H1 (cell line): ENCODE measurements at regions not wholly inside any gene's neighbourhood (a gene's known extent, or its start where the extent isn't known, plus 50 kb on each side); places are given as distances from the start of the nearest gene placed in this dataset.

ENCODE experiments used
- CTCF ChIA-PET: fragments of 300-600 bp; sonication (Branson Sonifier 250); formaldehyde crosslinking; loops from one replicate; lab custom pipeline; 2021; ENCODE audit not compliant: partially characterized antibody; lab: Charles Lee
- POLR2A ChIA-PET: fragments of 300-600 bp; sonication (Branson Sonifier 250); formaldehyde crosslinking; loops from one replicate; lab custom pipeline; 2021; ENCODE audit warnings: inconsistent platforms; ENCODE audit not compliant: partially characterized antibody; lab: Charles Lee
- DNase-seq, 2 experiments: peaks; one replicate each; pipeline versions ENCODE4 v3.0.0 to v3.0.0-alpha.2; 2010 to 2022; ENCODE audit warnings: low spot score in 2 of 2, low read depth in 1 of 2, mixed read lengths in 1 of 2
- FAIRE-seq: peaks from 2 replicates; lab custom pipeline; 2011; peaks lifted over from hg19 to GRCh38; lab: Jason Lieb, UNC
- H2AFZ ChIP-seq: 2 replicates; pipeline ENCODE4 v1.8.1; 2012; ENCODE audit warnings: low read length, inconsistent platforms
- H2AK5ac ChIP-seq: 2 replicates; pipeline ENCODE4 v1.6.1; 2013; ENCODE audit warnings: low read depth, low read length
- H2BK120ac ChIP-seq: replicated peaks from 2 replicates; pipeline ENCODE3; 2013; ENCODE audit warnings: low read depth, low read length, inconsistent platforms
- H2BK12ac ChIP-seq: 2 replicates; pipeline ENCODE4 v1.6.1; 2013; ENCODE audit warnings: low read depth, low read length
- H2BK15ac ChIP-seq: 2 replicates; pipeline ENCODE4 v1.6.1; 2013; ENCODE audit warnings: low read length
- H2BK20ac ChIP-seq: 2 replicates; pipeline ENCODE4 v1.6.1; 2013; ENCODE audit warnings: low read length
- H2BK5ac ChIP-seq: 2 replicates; pipeline ENCODE4 v1.6.1; 2013; ENCODE audit warnings: low read depth, low read length
- H3K14ac ChIP-seq: 2 replicates; pipeline ENCODE4 v1.6.1; 2013; ENCODE audit warnings: inconsistent platforms; ENCODE audit not compliant: insufficient read length
- H3K18ac ChIP-seq: 2 replicates; pipeline ENCODE4 v1.6.1; 2013; ENCODE audit warnings: low read length; ENCODE audit errors: extremely low read depth
- H3K23ac ChIP-seq: 2 replicates; pipeline ENCODE4 v1.6.1; 2013; ENCODE audit warnings: inconsistent platforms; ENCODE audit not compliant: insufficient read length
- H3K23me2 ChIP-seq: 2 replicates; pipeline ENCODE4 v1.6.1; 2013; ENCODE audit warnings: low read depth, low read length
- H3K27ac ChIP-seq: 2 replicates; pipeline ENCODE4 v1.6.1; 2011; ENCODE audit warnings: low read depth, low read length, inconsistent platforms
- H3K27me3 ChIP-seq, 4 experiments: replicated peaks in 1 of 4; 1 replicate in 1 of 4; 2 replicates in 3 of 4; pipeline versions ENCODE4 v1.6.1 to v1.8.1; 2011 to 2013; ENCODE audit warnings: low read length in 3 of 4, mild to moderate bottlenecking in 3 of 4, inconsistent platforms in 2 of 4, mixed read lengths in 2 of 4, moderate library complexity in 1 of 4; ENCODE audit not compliant: control insufficient read depth in 3 of 4, insufficient read depth in 3 of 4; ENCODE audit errors: extremely low read depth in 1 of 4
- H3K36me3 ChIP-seq, 4 experiments: 2 replicates each; pipeline versions ENCODE4 v1.6.1 to v1.8.1; 2011 to 2013; ENCODE audit warnings: mild to moderate bottlenecking in 4 of 4, low read length in 3 of 4, moderate library complexity in 2 of 4, control low read depth in 1 of 4, inconsistent platforms in 1 of 4; ENCODE audit not compliant: insufficient read depth in 4 of 4, control insufficient read depth in 2 of 4
- H3K4ac ChIP-seq: replicated peaks from 2 replicates; pipeline ENCODE3; 2013; ENCODE audit warnings: low read length, low read depth, mixed read lengths, inconsistent platforms; ENCODE audit not compliant: insufficient read length
- H3K4me1 ChIP-seq, 4 experiments: replicated peaks in 1 of 4; 1 replicate in 1 of 4; 2 replicates in 3 of 4; pipeline versions ENCODE4 v1.6.1 to v1.8.1; 2011 to 2013; ENCODE audit warnings: low read length in 3 of 4, inconsistent platforms in 2 of 4, mixed read lengths in 1 of 4; ENCODE audit not compliant: insufficient read depth in 4 of 4, control insufficient read depth in 3 of 4
- H3K4me2 ChIP-seq, 2 experiments: 2 replicates each; pipeline versions ENCODE4 v1.6.1 to v1.8.1; 2011 to 2013; ENCODE audit warnings: low read depth in 2 of 2, low read length in 2 of 2, control low read depth in 1 of 2, inconsistent platforms in 1 of 2, mild to moderate bottlenecking in 1 of 2; ENCODE audit not compliant: insufficient read depth in 1 of 2
- H3K4me3 ChIP-seq, 4 experiments: fragments of 200-600, 300-600 bp in 1 of 4; sonication (generic), shearing (Covaris generic), sonication (Bioruptor Twin) in 1 of 4; 2 replicates each; pipeline versions ENCODE4 v1.5.1 to v1.8.1; 2011 to 2016; ENCODE audit warnings: low read length in 4 of 4, low read depth in 3 of 4, control low read depth in 2 of 4, inconsistent platforms in 2 of 4, mild to moderate bottlenecking in 2 of 4, mixed read lengths in 1 of 4, moderate library complexity in 1 of 4; ENCODE audit not compliant: insufficient read depth in 2 of 4; ENCODE audit errors: extremely low read depth in 1 of 4
- H3K56ac ChIP-seq: replicated peaks from 2 replicates; pipeline ENCODE3; 2013; ENCODE audit warnings: low read depth, mild to moderate bottlenecking, mixed read lengths, low read length, inconsistent platforms; ENCODE audit not compliant: insufficient read length
- H3K79me1 ChIP-seq: 2 replicates; pipeline ENCODE4 v1.6.1; 2013; ENCODE audit warnings: low read depth, low read length, control low read depth
- H3K79me2 ChIP-seq, 2 experiments: 2 replicates each; pipeline versions ENCODE4 v1.6.1 to v1.8.1; 2012 to 2013; ENCODE audit warnings: low read length in 2 of 2, mild to moderate bottlenecking in 2 of 2, inconsistent platforms in 1 of 2; ENCODE audit not compliant: insufficient read depth in 2 of 2, control insufficient read depth in 1 of 2
- H3K9ac ChIP-seq, 4 experiments: replicated peaks in 1 of 4; 1 replicate in 1 of 4; 2 replicates in 3 of 4; pipeline versions ENCODE4 v1.6.1 to v1.8.1; 2011 to 2013; ENCODE audit warnings: low read depth in 3 of 4, low read length in 3 of 4, control low read depth in 2 of 4, mild to moderate bottlenecking in 2 of 4, moderate library complexity in 2 of 4, inconsistent platforms in 1 of 4; ENCODE audit errors: extremely low read depth in 1 of 4
- H3K9me3 ChIP-seq, 2 experiments: 2 replicates each; pipeline versions ENCODE4 v1.6.1 to v1.8.1; 2012 to 2013; ENCODE audit warnings: mild to moderate bottlenecking in 2 of 2, moderate library complexity in 2 of 2, control low read depth in 1 of 2, inconsistent platforms in 1 of 2, low read depth in 1 of 2, low read length in 1 of 2, mixed read lengths in 1 of 2; ENCODE audit not compliant: insufficient read depth in 2 of 2
- H4K20me1 ChIP-seq, 2 experiments: replicated peaks in 1 of 2; 2 replicates each; pipeline versions ENCODE3 to v1.8.1; 2011 to 2013; ENCODE audit warnings: inconsistent platforms in 2 of 2, low read length in 2 of 2, mild to moderate bottlenecking in 1 of 2; ENCODE audit not compliant: insufficient read depth in 2 of 2, control insufficient read depth in 1 of 2
- H4K5ac ChIP-seq: 2 replicates; pipeline ENCODE4 v1.6.1; 2013; ENCODE audit warnings: low read length, low read depth, mixed read lengths, inconsistent platforms; ENCODE audit not compliant: insufficient read length
- H4K8ac ChIP-seq: 2 replicates; pipeline ENCODE4 v1.8.0; 2013; ENCODE audit warnings: mild to moderate bottlenecking, moderate library complexity, low read length, inconsistent platforms; ENCODE audit not compliant: insufficient read depth; ENCODE audit errors: extremely low read depth
- H4K91ac ChIP-seq: replicated peaks from 2 replicates; pipeline ENCODE3; 2013; ENCODE audit warnings: low read length, mixed read lengths, inconsistent platforms; ENCODE audit not compliant: insufficient read length
- CHD1 ChIP-seq: IDR thresholded peaks from 2 replicates; pipeline ENCODE4 v1.6.1; 2012; ENCODE audit warnings: low read depth, low read length, improper control_type of control experiment
- EGR1 ChIP-seq: IDR thresholded peaks from 2 replicates; pipeline ENCODE4 v1.6.1; 2011; ENCODE audit warnings: low read depth, low read length, borderline replicate concordance
- FOSL1 ChIP-seq: IDR thresholded peaks from 2 replicates; pipeline ENCODE4 v1.6.1; 2011; ENCODE audit warnings: mild to moderate bottlenecking, low read depth, low read length, moderate library complexity; ENCODE audit not compliant: insufficient read depth
- HDAC2 ChIP-seq, 2 experiments: fragments of 300-600 bp in 1 of 2; sonication (generic) in 1 of 2; IDR thresholded peaks; 2 replicates each; pipeline ENCODE4 v1.6.1; 2011 to 2012; ENCODE audit warnings: low read depth in 2 of 2, low read length in 2 of 2, mild to moderate bottlenecking in 2 of 2, moderate library complexity in 2 of 2, borderline replicate concordance in 1 of 2, inconsistent platforms in 1 of 2
- KDM1A ChIP-seq: fragments of 200-600, 300-600 bp; sonication (generic); IDR thresholded peaks from 2 replicates; pipeline ENCODE4 v1.7.1; 2016; ENCODE audit warnings: mild to moderate bottlenecking, low read length, borderline replicate concordance
- KDM5A ChIP-seq: fragments of 200-600 bp; IDR thresholded peaks from 2 replicates; pipeline ENCODE4 v1.7.1; 2012; ENCODE audit warnings: mild to moderate bottlenecking, low read length, inconsistent platforms, mixed read lengths
- NRF1 ChIP-seq: IDR thresholded peaks from 2 replicates; pipeline ENCODE4 v1.6.1; 2011; ENCODE audit warnings: mild to moderate bottlenecking, low read depth, low read length, improper control_type of control experiment
- SAP30 ChIP-seq: fragments of 300-600 bp; sonication (generic); IDR thresholded peaks from 2 replicates; pipeline ENCODE4 v1.7.1; 2012; ENCODE audit warnings: low read length, moderate library complexity, mild to moderate bottlenecking, inconsistent platforms; ENCODE audit not compliant: insufficient read depth, insufficient replicate concordance
- SIN3A ChIP-seq, 2 experiments: IDR thresholded peaks in 1 of 2; conservative IDR thresholded peaks in 1 of 2; 2 replicates each; pipeline ENCODE4 v1.6.1; 2011 to 2012; ENCODE audit warnings: low read length in 2 of 2, improper control_type of control experiment in 1 of 2, low read depth in 1 of 2, mild to moderate bottlenecking in 1 of 2
- SIRT6 ChIP-seq: IDR thresholded peaks from one replicate; pipeline ENCODE4 v1.7.1; 2012; ENCODE audit warnings: low read length, inconsistent platforms
- SP2 ChIP-seq: IDR thresholded peaks from 2 replicates; pipeline ENCODE4 v1.6.1; 2012; ENCODE audit warnings: mild to moderate bottlenecking, low read length, inconsistent platforms
- TBP ChIP-seq: IDR thresholded peaks from 2 replicates; pipeline ENCODE4 v1.6.1; 2011; ENCODE audit warnings: low read depth, low read length, improper control_type of control experiment
- TCF12 ChIP-seq: IDR thresholded peaks from 2 replicates; pipeline ENCODE4 v1.6.1; 2011; ENCODE audit warnings: low read depth, mild to moderate bottlenecking, low read length
- USF2 ChIP-seq: IDR thresholded peaks from 2 replicates; pipeline ENCODE4 v1.6.1; 2011; ENCODE audit warnings: low read length, improper control_type of control experiment
- WGBS, 2 experiments: shearing (Covaris generic) in 1 of 2; methylation state at CpG; one replicate each; pipeline versions ENCODE4 v1.1.6 to v1.1.7; 2013 to 2015; ENCODE audit warnings: low lambda C conversion rate in 2 of 2, mixed read lengths in 2 of 2, inconsistent platforms in 1 of 2, low coverage in 1 of 2, missing lambda C conversion rate in 1 of 2; ENCODE audit not compliant: insufficient replicate concordance in 2 of 2, insufficient coverage in 1 of 2, insufficient read length in 1 of 2; ENCODE audit errors: extremely low coverage in 1 of 2, missing lambda C conversion rate in 1 of 2; 5-methylcytosine and 5-hydroxymethylcytosine counted together

DNA sequence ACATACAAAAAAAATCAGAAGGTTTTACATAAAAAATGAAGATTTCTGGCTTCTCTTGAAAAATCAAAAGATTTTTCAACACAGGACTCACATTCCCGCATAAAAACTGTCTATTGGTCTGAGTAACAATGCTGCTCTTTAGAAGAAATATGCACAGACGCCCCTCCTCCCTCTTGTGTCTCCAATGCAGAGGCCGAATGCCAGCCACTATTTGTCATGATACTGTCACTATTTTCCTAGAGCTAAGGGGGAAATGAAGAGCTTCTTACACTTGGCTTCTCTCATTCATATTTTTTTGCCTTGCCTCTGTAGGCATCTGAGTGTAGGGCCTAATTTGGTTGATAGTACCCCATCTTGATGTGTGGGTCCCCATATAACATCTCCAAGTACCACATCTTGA lies 98.0 kb downstream of the BBS10 start:
- ChIA-PET CTCF (interaction anchor here (0.7 kb wide), 1 partner anchor 13 kb away, joined by 3 read pairs; no protein-coding TSS in a partner anchor), POLR2A (no interaction called here)
- H3K4me3 ChIP-seq = no peak overlapping the region
- H3K27ac ChIP-seq = no peak overlapping the region
- H3K18ac ChIP-seq = no peak overlapping the region
- H4K20me1 ChIP-seq = no peaks in the 10 kb centered on the region
- no peak for FAIRE-seq
- no peaks in the 10 kb centered on the region for H3K27me3 ChIP-seq
- DNase-seq = no peak
- H2BK15ac ChIP-seq = no peak overlapping the region
- no peak overlapping the region for H3K14ac ChIP-seq
- H3K23ac ChIP-seq = no peak overlapping the region
- no peak overlapping the region for H3K4me2 ChIP-seq
- no peaks in the 10 kb centered on the region for H3K9me3 ChIP-seq
- H2BK12ac ChIP-seq = no peak overlapping the region
- no peak overlapping the region for H4K91ac ChIP-seq
- H3K4ac ChIP-seq = no peak overlapping the region
- 79% methylated on average over 3 of the region's 3 CpGs; no CpG with 5 or more reads in 1 of the 2 experiments for WGBS, 2 experiments
- H3K23me2 ChIP-seq = no peaks in the 10 kb centered on the region
- no peaks in the 10 kb centered on the region for H3K79me2 ChIP-seq
- no peak overlapping the region for H2BK5ac ChIP-seq
- H3K56ac ChIP-seq = no peak overlapping the region
- H3K79me1 ChIP-seq = no peaks in the 10 kb centered on the region
- H3K4me1 ChIP-seq = peaks cover 3 to 8% (median 6%) of the 10 kb centered on the region in 4 experiments; a peak in 5 of 7 replicates
- no peak overlapping the region for H2AK5ac ChIP-seq
- H3K36me3 ChIP-seq = no peaks in the 10 kb centered on the region
- no peak overlapping the region for H2AFZ ChIP-seq
- no peak overlapping the region for H4K5ac ChIP-seq
- no peak overlapping the region for H2BK20ac ChIP-seq
- H4K8ac ChIP-seq = no peak overlapping the region
- H2BK120ac ChIP-seq = no peak overlapping the region
- H3K9ac ChIP-seq = no peak overlapping the region
- TF ChIP-seq KDM5A = no peak
- TF ChIP-seq SAP30 = no peak
- no peak for TF ChIP-seq SP2
- TF ChIP-seq HDAC2 (IDR thresholded peaks at IDR 0.05; ENCODE audit: borderline replicate concordance in 1 of 2, low read depth in 2 of 2, low read length in 2 of 2) = no peak
- no peak for TF ChIP-seq KDM1A
- no peak for TF ChIP-seq TCF12
- TF ChIP-seq EGR1 = no peak
- no peak for TF ChIP-seq CHD1
- TF ChIP-seq SIRT6 = no peak
- TF ChIP-seq FOSL1 = no peak
- no peak for TF ChIP-seq NRF1
- no peak for TF ChIP-seq TBP
- TF ChIP-seq SIN3A (conservative IDR thresholded peaks at IDR 0.05 in 1 of 2, IDR thresholded peaks at IDR 0.05 in 1 of 2; ENCODE audit: low read depth in 1 of 2, low read length in 2 of 2) = no peak
- TF ChIP-seq USF2 = no peak
